ENCODE measurements at regions not wholly inside any gene's neighbourhood (a gene's known extent, or its start where the extent isn't known, plus 50 kb on each side); places are given as distances from the start of the nearest gene placed in this dataset.

GRCh38 chr14:42710071-42710470, 1103.4 kb downstream of the LRFN5 start:
- Histone ChIP-seq H2BK15ac (ENCODE audit: low read depth, poor library complexity, severe bottlenecking) (no peak overlapping the region), H3K27me3 (ENCODE audit: control insufficient read depth in 1 of 2, insufficient read depth in 1 of 2, low read length in 2 of 2) (no peaks in the 10 kb centered on the region), H3K23ac (ENCODE audit: low read length in 2 of 2) (no peak overlapping the region), H3K79me1 (replicated peaks; ENCODE audit: low read length, poor library complexity, severe bottlenecking) (no peaks in the 10 kb centered on the region), H3K4me1 (ENCODE audit: control insufficient read depth, insufficient read depth, low read depth, low read length) (no peaks in the 10 kb centered on the region), H2BK120ac (ENCODE audit: low read depth, low read length) (no peak overlapping the region), H2BK12ac (ENCODE audit: low read length in 2 of 2) (no peak overlapping the region), H3K9me3 (ENCODE audit: control insufficient read depth, low read length) (peaks cover 11% of the 10 kb centered on the region), H3K4me2 (ENCODE audit: low read length, poor library complexity, severe bottlenecking) (no peak overlapping the region), H2AK5ac (ENCODE audit: low read length, severe bottlenecking) (no peak overlapping the region), H4K91ac (ENCODE audit: low read length) (no peak overlapping the region), H3K36me3 (ENCODE audit: control insufficient read depth in 1 of 2, insufficient read depth in 2 of 2, low read depth in 1 of 2, low read length in 2 of 2) (no peaks in the 10 kb centered on the region), H3K4me3 (ENCODE audit: insufficient read depth in 1 of 2, low read depth in 1 of 2, low read length in 2 of 2) (no peak overlapping the region), H3K27ac (ENCODE audit: low read length, poor library complexity, severe bottlenecking) (no peak overlapping the region), H4K8ac (ENCODE audit: low read length) (no peak overlapping the region), H2AFZ (ENCODE audit: low read depth, low read length) (no peak overlapping the region), H3K9ac (ENCODE audit: low read length) (no peak overlapping the region), H2BK5ac (ENCODE audit: low read depth, low read length, poor library complexity, severe bottlenecking) (no peak overlapping the region), H3K18ac (ENCODE audit: low read depth in 1 of 2, low read length in 2 of 2) (no peak overlapping the region), H3K14ac (ENCODE audit: low read length in 2 of 2) (no peak overlapping the region), H3K4ac (ENCODE audit: low read depth in 1 of 2, low read length in 2 of 2) (no peak overlapping the region)
- no peak for DNase-seq
- WGBS, result 70% methylated on average over 3 of the region's 4 CpGs

- H3K4ac ChIP-seq (ENCODE audit: low read depth in 1 of 2, low read length in 2 of 2), result no peak overlapping the region
- H3K4me2 ChIP-seq (ENCODE audit: low read length, poor library complexity, severe bottlenecking), result no peak overlapping the region
- H2BK120ac ChIP-seq (ENCODE audit: low read depth, low read length), result no peak overlapping the region
- H3K9me3 ChIP-seq (ENCODE audit: control insufficient read depth, low read length), result no peaks in the 10 kb centered on the region
- H2AK5ac ChIP-seq (ENCODE audit: low read length, severe bottlenecking), result no peak overlapping the region
- no peaks in the 10 kb centered on the region for H3K4me1 ChIP-seq (ENCODE audit: control insufficient read depth, insufficient read depth, low read depth, low read length)
- no peak overlapping the region for H2BK5ac ChIP-seq (ENCODE audit: low read depth, low read length, poor library complexity, severe bottlenecking)
- H2AFZ ChIP-seq (ENCODE audit: low read depth, low read length), result no peak overlapping the region
- H3K18ac ChIP-seq (ENCODE audit: low read depth in 1 of 2, low read length in 2 of 2), result no peak overlapping the region
- no peak for DNase-seq
- no peak overlapping the region for H3K9ac ChIP-seq (ENCODE audit: low read length)
- H3K27ac ChIP-seq (ENCODE audit: low read length, poor library complexity, severe bottlenecking), result no peak overlapping the region
- no peak overlapping the region for H2BK12ac ChIP-seq (ENCODE audit: low read length in 2 of 2)
- H3K27me3 ChIP-seq (ENCODE audit: control insufficient read depth in 1 of 2, insufficient read depth in 1 of 2, low read length in 2 of 2), result no peaks in the 10 kb centered on the region
- WGBS, result 100% methylated on average over 1 of the region's 1 CpG
- H4K91ac ChIP-seq (ENCODE audit: low read length), result no peak overlapping the region
- no peaks in the 10 kb centered on the region for H3K79me1 ChIP-seq (replicated peaks; ENCODE audit: low read length, poor library complexity, severe bottlenecking)
- H3K14ac ChIP-seq (ENCODE audit: low read length in 2 of 2), result no peak overlapping the region
- no peak overlapping the region for H2BK15ac ChIP-seq (ENCODE audit: low read depth, poor library complexity, severe bottlenecking)
- H4K8ac ChIP-seq (ENCODE audit: low read length), result no peak overlapping the region
- H3K36me3 ChIP-seq (ENCODE audit: control insufficient read depth in 1 of 2, insufficient read depth in 2 of 2, low read depth in 1 of 2, low read length in 2 of 2), result no peaks in the 10 kb centered on the region
- no peak overlapping the region for H3K4me3 ChIP-seq (ENCODE audit: insufficient read depth in 1 of 2, low read depth in 1 of 2, low read length in 2 of 2)
- H3K23ac ChIP-seq (ENCODE audit: low read length in 2 of 2), result no peak overlapping the region
Observed at GRCh38 chr14:42703501-42703900, 1096.8 kb downstream of the LRFN5 start.

- Histone ChIP-seq H3K14ac (ENCODE audit: low read length in 2 of 2) (no peak overlapping the region), H4K8ac (ENCODE audit: low read length) (no peak overlapping the region), H3K4me1 (ENCODE audit: control insufficient read depth, insufficient read depth, low read depth, low read length) (no peaks in the 10 kb centered on the region), H4K91ac (ENCODE audit: low read length) (no peak overlapping the region), H3K79me1 (replicated peaks; ENCODE audit: low read length, poor library complexity, severe bottlenecking) (no peaks in the 10 kb centered on the region), H2BK120ac (ENCODE audit: low read depth, low read length) (no peak overlapping the region), H3K4me2 (ENCODE audit: low read length, poor library complexity, severe bottlenecking) (no peak overlapping the region), H3K4ac (ENCODE audit: low read depth in 1 of 2, low read length in 2 of 2) (peak overlapping the region in 1 of 2 experiments; percentile 13), H3K18ac (ENCODE audit: low read depth in 1 of 2, low read length in 2 of 2) (no peak overlapping the region), H3K9me3 (ENCODE audit: control insufficient read depth, low read length) (peaks cover 5% of the 10 kb centered on the region), H3K4me3 (ENCODE audit: insufficient read depth in 1 of 2, low read depth in 1 of 2, low read length in 2 of 2) (no peak overlapping the region), H2BK5ac (ENCODE audit: low read depth, low read length, poor library complexity, severe bottlenecking) (no peak overlapping the region), H3K36me3 (ENCODE audit: control insufficient read depth in 1 of 2, insufficient read depth in 2 of 2, low read depth in 1 of 2, low read length in 2 of 2) (no peaks in the 10 kb centered on the region), H3K27me3 (ENCODE audit: control insufficient read depth in 1 of 2, insufficient read depth in 1 of 2, low read length in 2 of 2) (no peaks in the 10 kb centered on the region), H2BK12ac (ENCODE audit: low read length in 2 of 2) (no peak overlapping the region), H2BK15ac (ENCODE audit: low read depth, poor library complexity, severe bottlenecking) (no peak overlapping the region), H2AK5ac (ENCODE audit: low read length, severe bottlenecking) (no peak overlapping the region), H3K23ac (ENCODE audit: low read length in 2 of 2) (no peak overlapping the region), H2AFZ (ENCODE audit: low read depth, low read length) (no peak overlapping the region), H3K27ac (ENCODE audit: low read length, poor library complexity, severe bottlenecking) (no peak overlapping the region), H3K9ac (ENCODE audit: low read length) (no peak overlapping the region)
- WGBS, result 67% methylated on average over 2 of the region's 2 CpGs
- no peak for DNase-seq
Observed at GRCh38 chr14:42687421-42687820, 1080.7 kb downstream of the LRFN5 start.

- no peak overlapping the region for H4K8ac ChIP-seq (ENCODE audit: low read length)
- H3K9me3 ChIP-seq (ENCODE audit: control insufficient read depth, low read length), result no peaks in the 10 kb centered on the region
- H3K79me1 ChIP-seq (replicated peaks; ENCODE audit: low read length, poor library complexity, severe bottlenecking), result no peaks in the 10 kb centered on the region
- no peak overlapping the region for H2BK120ac ChIP-seq (ENCODE audit: low read depth, low read length)
- H3K23ac ChIP-seq (ENCODE audit: low read length in 2 of 2), result no peak overlapping the region
- no peak overlapping the region for H3K14ac ChIP-seq (ENCODE audit: low read length in 2 of 2)
- H3K9ac ChIP-seq (ENCODE audit: low read length), result no peak overlapping the region
- no peaks in the 10 kb centered on the region for H3K36me3 ChIP-seq (ENCODE audit: control insufficient read depth in 1 of 2, insufficient read depth in 2 of 2, low read depth in 1 of 2, low read length in 2 of 2)
- H2AK5ac ChIP-seq (ENCODE audit: low read length, severe bottlenecking), result no peak overlapping the region
- H2AFZ ChIP-seq (ENCODE audit: low read depth, low read length), result no peak overlapping the region
- no peaks in the 10 kb centered on the region for H3K27me3 ChIP-seq (ENCODE audit: control insufficient read depth in 1 of 2, insufficient read depth in 1 of 2, low read length in 2 of 2)
- no peak overlapping the region for H3K4ac ChIP-seq (ENCODE audit: low read depth in 1 of 2, low read length in 2 of 2)
- no peak overlapping the region for H3K4me2 ChIP-seq (ENCODE audit: low read length, poor library complexity, severe bottlenecking)
- H3K18ac ChIP-seq (ENCODE audit: low read depth in 1 of 2, low read length in 2 of 2), result no peak overlapping the region
- no peaks in the 10 kb centered on the region for H3K4me1 ChIP-seq (ENCODE audit: control insufficient read depth, insufficient read depth, low read depth, low read length)
- H3K4me3 ChIP-seq (ENCODE audit: insufficient read depth in 1 of 2, low read depth in 1 of 2, low read length in 2 of 2), result no peak overlapping the region
- no peak overlapping the region for H2BK5ac ChIP-seq (ENCODE audit: low read depth, low read length, poor library complexity, severe bottlenecking)
- H2BK12ac ChIP-seq (ENCODE audit: low read length in 2 of 2), result no peak overlapping the region
- DNase-seq, result no peak
- no CpG with 5 or more reads among the region's 2 CpGs for WGBS
- H4K91ac ChIP-seq (ENCODE audit: low read length), result no peak overlapping the region
- no peak overlapping the region for H2BK15ac ChIP-seq (ENCODE audit: low read depth, poor library complexity, severe bottlenecking)
- H3K27ac ChIP-seq (ENCODE audit: low read length, poor library complexity, severe bottlenecking), result no peak overlapping the region
Observed at GRCh38 chr14:42683707-42684106, 1077.0 kb downstream of the LRFN5 start.

Data from mesenchymal stem cell (in vitro differentiated cells and primary cell).